Fibroblast of villous mesenchyme (primary cell): ENCODE measurements at regions not wholly inside any gene's neighbourhood (a gene's known extent, or its start where the extent isn't known, plus 50 kb on each side); places are given as distances from the start of the nearest gene placed in this dataset.
A peak's percentile ranks its signal among the peaks of the same experiment; 100 is the strongest.

Source experiments
- DNase-seq: peaks from one replicate; pipeline ENCODE4 v3.0.0-alpha.2; 2010; ENCODE audit warnings: low read depth
- H3K4me3 ChIP-seq: 2 replicates; pipeline ENCODE4 v1.5.1; 2011; ENCODE audit warnings: low read depth, mild to moderate bottlenecking, low read length
- CTCF ChIP-seq: IDR thresholded peaks from 2 replicates; pipeline ENCODE4 v1.5.1; 2012; ENCODE audit warnings: low read depth, mild to moderate bottlenecking, low read length; ENCODE audit not compliant: insufficient read depth

- H3K4me3 ChIP-seq, result no peak overlapping the region
- DNase-seq, result peak; percentile 85
- peak; percentile 87 for TF ChIP-seq CTCF
Observed at GRCh38 chr9:109903515-109904138, 123.6 kb downstream of the PALM2AKAP2 start.

GRCh38 chr9:109904666-109905065 lies 124.7 kb downstream of the PALM2AKAP2 start:
- TF ChIP-seq CTCF, result no peak
- no peak overlapping the region for H3K4me3 ChIP-seq
- peak; percentile 56 for DNase-seq

- DNase-seq, result no peak
- no peak overlapping the region for H3K4me3 ChIP-seq
- TF ChIP-seq CTCF, result no peak
Observed at GRCh38 chr9:109905472-109905871, 125.5 kb downstream of the PALM2AKAP2 start.

GRCh38 chr9:109906766-109907382 lies 126.9 kb downstream of the PALM2AKAP2 start:
- no peak for TF ChIP-seq CTCF
- no peak overlapping the region for H3K4me3 ChIP-seq
- DNase-seq, result peak; percentile 28

- no peak for DNase-seq
- H3K4me3 ChIP-seq, result no peak overlapping the region
- TF ChIP-seq CTCF, result no peak
Observed at GRCh38 chr9:109907400-109907799, 127.4 kb downstream of the PALM2AKAP2 start.

GRCh38 chr9:109907810-109908458 lies 127.9 kb downstream of the PALM2AKAP2 start:
- no peak for TF ChIP-seq CTCF
- no peak overlapping the region for H3K4me3 ChIP-seq
- peak; percentile 17 for DNase-seq
